ENCODE measurements at regions not wholly inside any gene's neighbourhood (a gene's known extent, or its start where the extent isn't known, plus 50 kb on each side); places are given as distances from the start of the nearest gene placed in this dataset.
A peak's percentile ranks its signal among the peaks of the same experiment; 100 is the strongest.

GRCh38 chr5:60312098-60312497 is 387.9 kb downstream of the DEPDC1B start:
- TF ChIP-seq POU2F2 (IDR thresholded peaks at IDR 0.05; ENCODE audit: low read depth, low read length): no peak
- no peak for TF ChIP-seq POLR2AphosphoS5 (IDR thresholded peaks at IDR 0.05; ENCODE audit: low read depth, low read length)
- no peak for TF ChIP-seq SPI1 (IDR thresholded peaks at IDR 0.05; ENCODE audit: low read depth, low read length)
- TF ChIP-seq POLR2A (IDR thresholded peaks at IDR 0.05; ENCODE audit: low read depth, low read length): no peak
- no peak for TF ChIP-seq PAX5 (IDR thresholded peaks at IDR 0.05; ENCODE audit: insufficient read depth, low read length, severe bottlenecking)
- no peak for TF ChIP-seq TAF1 (IDR thresholded peaks at IDR 0.05; ENCODE audit: low read depth, low read length)
- no peak for DNase-seq (ENCODE audit: insufficient read length, low spot score)
- no peak for FAIRE-seq

- DNase-seq (ENCODE audit: insufficient read length, low spot score) (no peak), FAIRE-seq (no peak)
- no peak for TF ChIP-seq SPI1 (IDR thresholded peaks at IDR 0.05; ENCODE audit: low read depth, low read length)
- TF ChIP-seq POLR2A (IDR thresholded peaks at IDR 0.05; ENCODE audit: low read depth, low read length): no peak
These were observed 400.0 kb downstream of the DEPDC1B start for GRCh38 chr5:60299944-60300343.

- FAIRE-seq (no peak), DNase-seq (ENCODE audit: insufficient read length, low spot score) (no peak)
- TF ChIP-seq TAF1 (IDR thresholded peaks at IDR 0.05; ENCODE audit: low read depth, low read length) (no peak), POLR2AphosphoS5 (IDR thresholded peaks at IDR 0.05; ENCODE audit: low read depth, low read length) (no peak), POLR2A (IDR thresholded peaks at IDR 0.05; ENCODE audit: low read depth, low read length) (no peak), POU2F2 (IDR thresholded peaks at IDR 0.05; ENCODE audit: low read depth, low read length) (no peak), PAX5 (IDR thresholded peaks at IDR 0.05; ENCODE audit: insufficient read depth, low read length, severe bottlenecking) (no peak)
These were observed 402.3 kb downstream of the DEPDC1B start for GRCh38 chr5:60297658-60298057.

- TF ChIP-seq PAX5 (IDR thresholded peaks at IDR 0.05; ENCODE audit: insufficient read depth, low read length, severe bottlenecking): no peak
- no peak for TF ChIP-seq SPI1 (IDR thresholded peaks at IDR 0.05; ENCODE audit: low read depth, low read length)
- TF ChIP-seq TAF1 (IDR thresholded peaks at IDR 0.05; ENCODE audit: low read depth, low read length): no peak
- no peak for TF ChIP-seq POLR2AphosphoS5 (IDR thresholded peaks at IDR 0.05; ENCODE audit: low read depth, low read length)
- TF ChIP-seq POLR2A (IDR thresholded peaks at IDR 0.05; ENCODE audit: low read depth, low read length): no peak
- TF ChIP-seq POU2F2 (IDR thresholded peaks at IDR 0.05; ENCODE audit: low read depth, low read length): no peak
- DNase-seq (ENCODE audit: insufficient read length, low spot score): no peak
- peak; percentile 80 for FAIRE-seq
These were observed 401.9 kb upstream of the PDE4D start for GRCh38 chr5:60295423-60295822.

GRCh38 chr5:60293518-60293917 is 400.0 kb upstream of the PDE4D start:
- FAIRE-seq (no peak), DNase-seq (ENCODE audit: insufficient read length, low spot score) (no peak)
- TF ChIP-seq POU2F2 (IDR thresholded peaks at IDR 0.05; ENCODE audit: low read depth, low read length): no peak
- TF ChIP-seq TAF1 (IDR thresholded peaks at IDR 0.05; ENCODE audit: low read depth, low read length): no peak
- TF ChIP-seq POLR2A (IDR thresholded peaks at IDR 0.05; ENCODE audit: low read depth, low read length): no peak
- TF ChIP-seq SPI1 (IDR thresholded peaks at IDR 0.05; ENCODE audit: low read depth, low read length): no peak
- no peak for TF ChIP-seq PAX5 (IDR thresholded peaks at IDR 0.05; ENCODE audit: insufficient read depth, low read length, severe bottlenecking)
- no peak for TF ChIP-seq POLR2AphosphoS5 (IDR thresholded peaks at IDR 0.05; ENCODE audit: low read depth, low read length)

- TF ChIP-seq POU2F2 (IDR thresholded peaks at IDR 0.05; ENCODE audit: low read depth, low read length) (no peak), POLR2A (IDR thresholded peaks at IDR 0.05; ENCODE audit: low read depth, low read length) (no peak), POLR2AphosphoS5 (IDR thresholded peaks at IDR 0.05; ENCODE audit: low read depth, low read length) (no peak)
- DNase-seq (ENCODE audit: insufficient read length, low spot score): no peak
- FAIRE-seq: no peak
These were observed 393.7 kb upstream of the PDE4D start for GRCh38 chr5:60287174-60287771.

GRCh38 chr5:60285910-60286309 is 392.4 kb upstream of the PDE4D start:
- TF ChIP-seq SPI1 (IDR thresholded peaks at IDR 0.05; ENCODE audit: low read depth, low read length) (no peak), TAF1 (IDR thresholded peaks at IDR 0.05; ENCODE audit: low read depth, low read length) (no peak), POLR2AphosphoS5 (IDR thresholded peaks at IDR 0.05; ENCODE audit: low read depth, low read length) (no peak), POU2F2 (IDR thresholded peaks at IDR 0.05; ENCODE audit: low read depth, low read length) (no peak), PAX5 (IDR thresholded peaks at IDR 0.05; ENCODE audit: insufficient read depth, low read length, severe bottlenecking) (no peak), POLR2A (IDR thresholded peaks at IDR 0.05; ENCODE audit: low read depth, low read length) (no peak)
- peak; percentile 31 for FAIRE-seq
- DNase-seq (ENCODE audit: insufficient read length, low spot score): no peak

GRCh38 chr5:60280943-60281342 is 387.4 kb upstream of the PDE4D start:
- no peak for TF ChIP-seq TAF1 (IDR thresholded peaks at IDR 0.05; ENCODE audit: low read depth, low read length)
- TF ChIP-seq SPI1 (IDR thresholded peaks at IDR 0.05; ENCODE audit: low read depth, low read length): no peak
- no peak for TF ChIP-seq PAX5 (IDR thresholded peaks at IDR 0.05; ENCODE audit: insufficient read depth, low read length, severe bottlenecking)
- no peak for TF ChIP-seq POLR2A (IDR thresholded peaks at IDR 0.05; ENCODE audit: low read depth, low read length)
- no peak for TF ChIP-seq POU2F2 (IDR thresholded peaks at IDR 0.05; ENCODE audit: low read depth, low read length)
- TF ChIP-seq POLR2AphosphoS5 (IDR thresholded peaks at IDR 0.05; ENCODE audit: low read depth, low read length): no peak
- no peak for DNase-seq (ENCODE audit: insufficient read length, low spot score)
- no peak for FAIRE-seq

GRCh38 chr5:60277941-60278340 is 384.4 kb upstream of the PDE4D start:
- DNase-seq (ENCODE audit: insufficient read length, low spot score) (no peak), FAIRE-seq (no peak)
- no peak for TF ChIP-seq POLR2A (IDR thresholded peaks at IDR 0.05; ENCODE audit: low read depth, low read length)
- no peak for TF ChIP-seq TAF1 (IDR thresholded peaks at IDR 0.05; ENCODE audit: low read depth, low read length)
- no peak for TF ChIP-seq SPI1 (IDR thresholded peaks at IDR 0.05; ENCODE audit: low read depth, low read length)
- TF ChIP-seq POU2F2 (IDR thresholded peaks at IDR 0.05; ENCODE audit: low read depth, low read length): no peak
- no peak for TF ChIP-seq PAX5 (IDR thresholded peaks at IDR 0.05; ENCODE audit: insufficient read depth, low read length, severe bottlenecking)
- no peak for TF ChIP-seq POLR2AphosphoS5 (IDR thresholded peaks at IDR 0.05; ENCODE audit: low read depth, low read length)

GRCh38 chr5:60274747-60275146 is 381.2 kb upstream of the PDE4D start:
- no peak for FAIRE-seq
- TF ChIP-seq TAF1 (IDR thresholded peaks at IDR 0.05; ENCODE audit: low read depth, low read length) (no peak), POLR2A (IDR thresholded peaks at IDR 0.05; ENCODE audit: low read depth, low read length) (no peak), SPI1 (IDR thresholded peaks at IDR 0.05; ENCODE audit: low read depth, low read length) (no peak), POU2F2 (IDR thresholded peaks at IDR 0.05; ENCODE audit: low read depth, low read length) (no peak), POLR2AphosphoS5 (IDR thresholded peaks at IDR 0.05; ENCODE audit: low read depth, low read length) (no peak), PAX5 (IDR thresholded peaks at IDR 0.05; ENCODE audit: insufficient read depth, low read length, severe bottlenecking) (no peak)

More at GRCh38 chr5:60274747-60275146, 381.2 kb upstream of the PDE4D start:
- DNase-seq (ENCODE audit: insufficient read length, low spot score): no peak

All from GM12891 (cell line).